ENCODE measurements at regions not wholly inside any gene's neighbourhood (a gene's known extent, or its start where the extent isn't known, plus 50 kb on each side); places are given as distances from the start of the nearest gene placed in this dataset.

DNA sequence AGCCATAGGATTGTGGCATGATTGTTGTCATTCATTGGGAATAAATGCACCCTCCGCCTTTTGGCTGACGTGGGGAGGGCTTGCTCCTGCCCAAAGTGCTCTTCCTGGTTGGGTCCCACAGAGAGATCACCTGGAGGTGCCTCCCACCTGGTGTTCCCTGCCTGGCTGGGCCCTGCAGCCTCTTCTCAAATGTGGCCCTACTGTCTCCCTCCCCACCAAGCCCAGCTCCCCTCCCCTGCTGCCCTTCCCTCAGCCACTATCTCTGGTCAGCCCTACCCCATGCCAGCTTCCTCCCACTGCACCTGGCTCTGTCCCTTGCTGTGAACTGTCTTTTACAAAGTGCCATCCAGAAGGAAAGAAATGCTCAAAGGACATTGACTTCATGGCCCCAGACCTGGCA, 173.4 kb downstream of the GLI2 start:
- H3K4me3 ChIP-seq (ENCODE audit: low read length), result no peak overlapping the region
- H3K9me3 ChIP-seq (ENCODE audit: control insufficient read depth, low read length), result no peaks in the 10 kb centered on the region
- no peaks in the 10 kb centered on the region for H3K36me3 ChIP-seq (ENCODE audit: control insufficient read depth, insufficient read depth, low read length)
- peaks cover 36% of the 10 kb centered on the region for H3K4me1 ChIP-seq (ENCODE audit: control insufficient read depth, insufficient read depth, low read length)
- H3K27me3 ChIP-seq (ENCODE audit: control insufficient read depth, insufficient read depth, low read length), result peaks cover 4% of the 10 kb centered on the region
- H3K9ac ChIP-seq (ENCODE audit: low read length), result no peak overlapping the region

- Histone ChIP-seq H3K4me1 (ENCODE audit: control insufficient read depth, insufficient read depth, low read length) (peaks cover 47% of the 10 kb centered on the region), H3K27me3 (ENCODE audit: control insufficient read depth, insufficient read depth, low read length) (peaks cover 4% of the 10 kb centered on the region), H3K36me3 (ENCODE audit: control insufficient read depth, insufficient read depth, low read length) (no peaks in the 10 kb centered on the region), H3K9ac (ENCODE audit: low read length) (no peak overlapping the region), H3K4me3 (ENCODE audit: low read length) (no peak overlapping the region), H3K9me3 (ENCODE audit: control insufficient read depth, low read length) (no peaks in the 10 kb centered on the region)
Measured at GRCh38 chr2:120910164-120910563, 174.5 kb downstream of the GLI2 start.

DNA sequence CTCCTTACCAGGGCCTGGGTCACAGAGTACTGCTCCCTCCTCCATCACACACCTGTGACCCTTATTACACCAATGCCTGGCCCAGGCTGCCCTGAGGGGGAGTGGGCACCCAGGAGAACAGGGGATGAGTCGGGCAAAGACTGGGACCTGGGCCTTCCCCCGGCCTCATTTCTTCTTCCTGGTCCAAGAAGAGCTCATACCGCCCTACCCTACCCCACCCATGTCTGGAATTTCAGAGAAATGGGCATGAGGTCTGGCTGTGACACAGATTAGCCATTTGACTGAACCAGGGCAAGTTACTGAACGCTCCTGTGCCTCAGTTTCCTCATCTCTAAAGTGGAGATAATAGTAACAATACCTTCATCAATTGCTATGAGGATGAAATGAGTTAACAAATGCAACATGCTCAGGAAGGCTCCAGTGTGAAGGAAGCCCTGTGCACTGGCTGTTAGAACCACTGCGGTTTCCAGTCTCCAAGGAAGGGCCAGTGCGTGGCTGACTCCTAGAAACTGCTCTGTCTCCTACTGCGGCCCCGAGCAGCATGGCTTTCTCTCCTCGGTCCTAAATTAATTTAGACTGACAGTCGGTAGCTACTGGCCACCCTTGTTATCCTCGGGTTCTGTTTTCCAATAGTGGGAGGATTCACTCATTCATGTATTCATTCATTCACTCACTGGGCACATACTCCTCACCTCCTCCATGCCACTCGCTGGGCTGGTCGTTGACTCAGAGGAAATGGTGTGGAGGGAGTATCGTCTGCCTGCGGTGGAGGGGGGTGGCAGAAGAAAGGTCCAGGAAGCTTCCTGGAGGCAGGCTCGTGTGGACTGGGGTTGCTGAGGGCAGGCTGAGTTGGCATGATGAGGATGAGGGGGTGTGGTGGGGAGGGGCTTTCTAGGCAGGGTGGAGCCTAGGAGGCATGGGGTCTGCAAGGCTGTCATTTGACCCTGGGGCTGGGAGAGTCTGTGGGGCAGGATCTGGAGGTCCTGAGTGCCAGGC, 175.6 kb downstream of the GLI2 start:
- no peak overlapping the region for H3K9ac ChIP-seq (ENCODE audit: low read length)
- peaks cover 4% of the 10 kb centered on the region for H3K27me3 ChIP-seq (ENCODE audit: control insufficient read depth, insufficient read depth, low read length)
- H3K9me3 ChIP-seq (ENCODE audit: control insufficient read depth, low read length), result no peaks in the 10 kb centered on the region
- H3K36me3 ChIP-seq (ENCODE audit: control insufficient read depth, insufficient read depth, low read length), result no peaks in the 10 kb centered on the region
- H3K4me1 ChIP-seq (ENCODE audit: control insufficient read depth, insufficient read depth, low read length), result peaks cover 55% of the 10 kb centered on the region
- H3K4me3 ChIP-seq (ENCODE audit: low read length), result no peak overlapping the region

DNA sequence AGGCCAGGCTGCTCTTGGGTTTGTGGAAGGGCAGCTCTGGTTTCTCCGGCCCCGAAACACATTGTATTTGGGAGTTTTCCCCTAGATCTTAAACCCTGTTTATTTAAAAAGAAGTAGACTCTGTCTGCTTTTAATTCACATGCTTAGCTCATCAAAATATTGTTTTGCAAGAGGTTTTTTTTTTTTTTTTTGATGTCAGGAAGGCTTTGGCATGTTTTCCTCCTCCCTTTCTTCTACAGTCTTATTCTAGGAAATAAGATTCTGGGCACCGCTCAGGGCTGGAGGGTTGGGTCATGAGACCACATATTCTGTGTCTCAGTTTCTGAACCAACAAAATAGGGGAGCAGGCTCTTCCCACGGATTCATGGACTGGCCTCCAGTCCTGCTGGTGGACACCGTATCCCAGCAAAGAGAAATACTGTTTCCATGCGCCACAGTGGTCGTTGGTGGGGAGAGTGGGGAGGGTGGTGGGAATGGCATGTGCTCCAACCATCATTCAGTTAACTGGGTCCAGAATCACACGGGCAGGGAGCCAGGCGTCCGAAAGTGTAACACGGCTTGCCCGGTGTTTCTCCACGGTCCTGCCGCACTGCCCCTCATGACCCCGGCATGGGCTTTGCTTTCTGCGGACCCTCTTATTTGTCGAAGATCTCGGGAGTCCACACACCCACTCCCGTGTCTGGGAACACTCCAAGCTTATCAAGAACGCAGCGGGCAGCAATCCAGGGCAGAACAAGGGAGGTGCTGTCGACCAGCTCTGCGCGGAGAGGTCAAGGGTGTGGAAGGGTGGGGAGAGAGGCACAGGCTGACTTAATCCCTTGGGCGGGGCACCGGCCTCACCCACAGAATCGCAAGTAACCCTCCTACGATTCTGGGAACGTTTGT, 176.7 kb downstream of the GLI2 start:
- no peak overlapping the region for H3K4me3 ChIP-seq (ENCODE audit: low read length)
- H3K4me1 ChIP-seq (ENCODE audit: control insufficient read depth, insufficient read depth, low read length), result peaks cover 55% of the 10 kb centered on the region
- H3K9ac ChIP-seq (ENCODE audit: low read length), result no peak overlapping the region

DNA sequence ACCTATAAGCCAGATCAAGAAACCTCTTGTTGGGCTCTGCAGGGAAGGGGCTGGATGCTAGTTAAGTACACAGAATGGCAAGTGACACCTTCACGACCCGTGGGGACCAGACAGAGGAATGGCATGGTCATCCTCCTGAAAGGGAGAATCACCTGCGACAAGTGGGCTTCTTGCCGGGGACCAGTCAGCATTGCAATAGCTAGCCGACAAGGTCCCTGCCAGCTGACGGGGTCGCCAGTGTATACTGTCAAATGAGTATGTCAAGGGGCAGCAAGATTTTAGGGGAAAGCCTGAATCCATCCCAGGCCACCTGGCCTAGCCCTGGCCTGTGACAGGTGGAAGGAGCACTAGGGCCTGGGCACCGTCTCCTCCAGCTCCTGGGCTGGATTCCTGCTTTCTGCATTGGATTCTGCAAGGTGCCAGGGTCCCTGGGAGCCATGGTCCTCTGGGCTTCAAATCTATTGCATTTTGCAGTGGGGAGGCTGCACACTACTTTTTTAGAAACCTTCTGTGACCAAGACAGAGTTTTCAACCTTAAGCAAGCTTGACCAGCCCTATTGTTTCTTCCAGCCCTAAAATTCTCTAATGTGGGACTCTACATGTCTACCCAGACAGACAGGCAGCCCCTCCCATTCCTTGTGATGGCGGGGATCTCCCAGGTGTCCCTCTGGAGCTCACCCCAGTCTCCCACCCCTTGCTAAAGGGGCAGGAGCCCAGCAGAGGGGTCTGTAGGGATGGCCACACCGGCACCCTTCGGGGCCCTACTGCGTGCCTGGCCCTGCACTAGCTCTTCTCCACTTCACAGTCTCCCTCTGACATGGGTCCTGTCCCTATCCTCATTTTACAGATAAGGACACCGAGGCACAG, 178.5 kb downstream of the GLI2 start:
- H3K4me1 ChIP-seq (ENCODE audit: control insufficient read depth, insufficient read depth, low read length), result peaks cover 55% of the 10 kb centered on the region

More for the DNA sequence above, 176.7 kb downstream of the GLI2 start:
- Histone ChIP-seq H3K9me3 (ENCODE audit: control insufficient read depth, low read length) (no peaks in the 10 kb centered on the region), H3K36me3 (ENCODE audit: control insufficient read depth, insufficient read depth, low read length) (no peaks in the 10 kb centered on the region), H3K27me3 (ENCODE audit: control insufficient read depth, insufficient read depth, low read length) (peaks cover 4% of the 10 kb centered on the region)

DNA sequence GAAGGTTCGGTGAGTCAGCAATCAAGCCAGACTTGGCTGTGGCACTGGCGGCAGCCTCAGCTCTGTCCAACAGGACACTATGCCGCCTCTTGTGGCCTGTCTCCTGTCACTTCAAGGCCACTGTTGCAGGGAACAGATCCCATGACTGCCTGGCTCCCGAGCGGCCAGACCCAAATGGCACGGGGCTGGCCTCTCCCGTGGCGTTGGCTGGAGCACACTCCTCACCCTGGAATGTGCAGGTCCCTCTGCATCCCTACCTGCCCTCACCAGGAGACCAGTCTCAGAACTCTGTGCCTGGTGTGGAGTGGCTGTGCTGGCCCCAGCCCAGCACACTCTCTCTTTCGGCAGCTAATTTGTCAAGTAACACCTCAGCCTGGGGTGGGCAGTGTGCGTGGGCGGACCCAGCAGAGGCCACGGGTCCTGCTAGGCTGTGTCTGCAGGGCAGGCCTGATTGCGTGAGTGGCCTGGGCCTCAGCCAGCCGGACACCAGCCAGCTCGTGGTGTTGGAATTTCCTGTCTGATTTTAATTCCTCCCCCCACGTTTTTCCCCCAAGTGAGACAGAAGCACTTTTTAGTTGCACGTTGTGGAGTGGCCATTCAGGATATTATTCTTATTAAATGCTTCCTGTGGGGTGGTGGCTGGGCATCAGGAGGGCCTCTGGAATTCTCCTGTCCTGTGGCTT, 179.3 kb downstream of the GLI2 start:
- H3K4me1 ChIP-seq (ENCODE audit: control insufficient read depth, insufficient read depth, low read length), result peaks cover 55% of the 10 kb centered on the region
- no peaks in the 10 kb centered on the region for H3K36me3 ChIP-seq (ENCODE audit: control insufficient read depth, insufficient read depth, low read length)
- no peaks in the 10 kb centered on the region for H3K9me3 ChIP-seq (ENCODE audit: control insufficient read depth, low read length)
- no peaks in the 10 kb centered on the region for H3K27me3 ChIP-seq (ENCODE audit: control insufficient read depth, insufficient read depth, low read length)
- H3K4me3 ChIP-seq (ENCODE audit: low read length), result no peak overlapping the region
- no peak overlapping the region for H3K9ac ChIP-seq (ENCODE audit: low read length)

More for the DNA sequence above, 178.5 kb downstream of the GLI2 start:
- Histone ChIP-seq H3K36me3 (ENCODE audit: control insufficient read depth, insufficient read depth, low read length) (no peaks in the 10 kb centered on the region), H3K4me3 (ENCODE audit: low read length) (no peak overlapping the region), H3K9ac (ENCODE audit: low read length) (no peak overlapping the region), H3K27me3 (ENCODE audit: control insufficient read depth, insufficient read depth, low read length) (no peaks in the 10 kb centered on the region), H3K9me3 (ENCODE audit: control insufficient read depth, low read length) (no peaks in the 10 kb centered on the region)

DNA sequence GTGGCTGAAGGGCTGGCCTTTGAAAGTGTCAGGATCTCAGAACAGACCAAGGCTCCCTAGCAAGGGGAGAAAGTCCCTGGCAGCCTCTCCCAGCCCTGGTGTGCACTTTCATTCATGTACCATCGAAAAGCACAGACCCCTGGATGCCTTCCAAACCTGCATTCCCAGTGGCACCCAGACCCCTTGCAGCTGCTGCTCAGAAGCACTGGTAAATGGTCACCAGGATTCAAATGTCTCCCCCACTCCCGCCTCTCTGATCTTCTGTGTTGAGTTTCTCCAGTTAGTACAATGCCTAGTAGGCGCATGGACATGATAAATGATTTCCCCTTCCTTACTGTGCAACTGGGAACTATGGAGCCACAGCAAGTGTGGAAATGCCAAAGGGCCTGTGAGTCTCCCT, 180.0 kb downstream of the GLI2 start:
- peaks cover 53% of the 10 kb centered on the region for H3K4me1 ChIP-seq (ENCODE audit: control insufficient read depth, insufficient read depth, low read length)
- no peaks in the 10 kb centered on the region for H3K27me3 ChIP-seq (ENCODE audit: control insufficient read depth, insufficient read depth, low read length)
- H3K9me3 ChIP-seq (ENCODE audit: control insufficient read depth, low read length), result no peaks in the 10 kb centered on the region
- H3K9ac ChIP-seq (ENCODE audit: low read length), result no peak overlapping the region
- no peaks in the 10 kb centered on the region for H3K36me3 ChIP-seq (ENCODE audit: control insufficient read depth, insufficient read depth, low read length)
- no peak overlapping the region for H3K4me3 ChIP-seq (ENCODE audit: low read length)

DNA sequence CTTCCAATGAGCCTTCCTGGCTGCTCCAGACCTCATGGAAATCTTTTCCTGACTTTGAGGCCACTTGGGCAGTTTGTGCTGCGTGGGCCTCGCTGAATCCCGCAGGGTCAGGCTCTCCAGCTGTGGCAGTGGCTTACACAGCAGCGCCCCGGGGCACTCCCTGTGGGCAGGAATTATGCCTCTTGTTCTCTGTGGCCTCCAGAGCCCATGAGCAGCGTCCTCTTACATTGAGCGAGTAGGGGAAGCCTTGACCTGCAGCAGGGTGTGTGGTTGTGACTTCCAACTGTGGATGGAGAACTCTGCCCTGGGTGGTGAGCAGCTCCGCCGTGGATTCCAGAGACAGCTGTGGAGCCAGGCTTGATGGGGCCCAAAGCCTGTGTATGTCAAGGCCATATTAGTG, 180.8 kb downstream of the GLI2 start:
- Histone ChIP-seq H3K36me3 (ENCODE audit: control insufficient read depth, insufficient read depth, low read length) (no peaks in the 10 kb centered on the region), H3K9ac (ENCODE audit: low read length) (no peak overlapping the region), H3K4me1 (ENCODE audit: control insufficient read depth, insufficient read depth, low read length) (peaks cover 46% of the 10 kb centered on the region), H3K27me3 (ENCODE audit: control insufficient read depth, insufficient read depth, low read length) (no peaks in the 10 kb centered on the region), H3K9me3 (ENCODE audit: control insufficient read depth, low read length) (no peaks in the 10 kb centered on the region), H3K4me3 (ENCODE audit: low read length) (no peak overlapping the region)

- H3K4me3 ChIP-seq (ENCODE audit: low read length), result no peak overlapping the region
- no peaks in the 10 kb centered on the region for H3K27me3 ChIP-seq (ENCODE audit: control insufficient read depth, insufficient read depth, low read length)
- no peak overlapping the region for H3K9ac ChIP-seq (ENCODE audit: low read length)
- peaks cover 31% of the 10 kb centered on the region for H3K4me1 ChIP-seq (ENCODE audit: control insufficient read depth, insufficient read depth, low read length)
- H3K36me3 ChIP-seq (ENCODE audit: control insufficient read depth, insufficient read depth, low read length), result no peaks in the 10 kb centered on the region
- no peaks in the 10 kb centered on the region for H3K9me3 ChIP-seq (ENCODE audit: control insufficient read depth, low read length)
Measured at GRCh38 chr2:120917886-120918285, 182.2 kb downstream of the GLI2 start.

GRCh38 chr2:120919216-120919615, 183.5 kb downstream of the GLI2 start:
- Histone ChIP-seq H3K9me3 (ENCODE audit: control insufficient read depth, low read length) (no peaks in the 10 kb centered on the region), H3K4me3 (ENCODE audit: low read length) (no peak overlapping the region), H3K4me1 (ENCODE audit: control insufficient read depth, insufficient read depth, low read length) (peaks cover 18% of the 10 kb centered on the region), H3K27me3 (ENCODE audit: control insufficient read depth, insufficient read depth, low read length) (no peaks in the 10 kb centered on the region), H3K36me3 (ENCODE audit: control insufficient read depth, insufficient read depth, low read length) (no peaks in the 10 kb centered on the region), H3K9ac (ENCODE audit: low read length) (no peak overlapping the region)

All from mucosa of stomach (tissue), 1 donor.